Endothelial cell of umbilical vein (primary cell): ENCODE measurements at regions not wholly inside any gene's neighbourhood (a gene's known extent, or its start where the extent isn't known, plus 50 kb on each side); places are given as distances from the start of the nearest gene placed in this dataset.

Source experiments
- BruUV-seq: library from RNA; stranded (reverse); fragments of 400-500 nt; replicated peaks from 2 replicates; lab custom pipeline; 2021; lab: Mats Ljungman, UMichigan
- CTCF ChIA-PET: fragments of 300-600, 350-600 bp; sonication (Branson Sonifier 250); formaldehyde crosslinking; loops from one replicate; lab custom pipeline; 2021; ENCODE audit warnings: antibody characterized with exemption, inconsistent platforms; lab: Charles Lee
- POLR2A ChIA-PET: fragments of 300-600, 350-600 bp; sonication (Branson Sonifier 250); formaldehyde crosslinking; loops from one replicate; lab custom pipeline; 2021; ENCODE audit warnings: antibody characterized with exemption, inconsistent platforms; lab: Charles Lee
- DNase-seq: peaks from one replicate; pipeline ENCODE4 v3.0.0-alpha.2; 2011; ENCODE audit warnings: low read depth, low spot score
- FAIRE-seq: peaks from 2 replicates; lab custom pipeline; 2011; peaks lifted over from hg19 to GRCh38; lab: Jason Lieb, UNC
- H2AFZ ChIP-seq: 2 replicates; pipeline ENCODE4 v1.6.0; 2012; ENCODE audit warnings: low read depth, low read length, control low read depth, inconsistent platforms
- H3K27ac ChIP-seq: 2 replicates; pipeline ENCODE4 v1.5.1; 2011; ENCODE audit warnings: low read depth, mild to moderate bottlenecking, control low read depth, low read length, moderate library complexity; ENCODE audit not compliant: insufficient read depth
- H3K27me3 ChIP-seq, 2 experiments: 2 replicates each; pipeline versions ENCODE4 v1.6.0 to v1.6.1; 2011; ENCODE audit warnings: low read length in 2 of 2, mixed read lengths in 1 of 2; ENCODE audit not compliant: control insufficient read depth in 2 of 2, insufficient read depth in 2 of 2
- H3K36me3 ChIP-seq, 2 experiments: 2 replicates in 1 of 2; 3 replicates in 1 of 2; pipeline ENCODE4 v1.5.1; 2011; ENCODE audit warnings: low read length in 2 of 2, mild to moderate bottlenecking in 1 of 2, moderate library complexity in 1 of 2; ENCODE audit not compliant: control insufficient read depth in 2 of 2, insufficient read depth in 2 of 2; ENCODE audit errors: extremely low read depth in 1 of 2
- H3K4me1 ChIP-seq: 3 replicates; pipeline ENCODE4 v1.5.1; 2011; ENCODE audit warnings: mild to moderate bottlenecking, low read length; ENCODE audit not compliant: control insufficient read depth, insufficient read depth; ENCODE audit errors: extremely low read depth
- H3K4me2 ChIP-seq: 2 replicates; pipeline ENCODE4 v1.6.1; 2011; ENCODE audit warnings: low read length, control low read depth, mixed read lengths; ENCODE audit not compliant: insufficient read depth
- H3K4me3 ChIP-seq, 3 experiments: fragments of 200-600 bp in 1 of 3; sonication (generic), shearing (Covaris generic) in 1 of 3; replicated peaks in 1 of 3; 2 replicates each; pipeline ENCODE4 v1.5.1; 2011 to 2016; ENCODE audit warnings: control low read depth in 3 of 3, low read length in 3 of 3, mild to moderate bottlenecking in 2 of 3, inconsistent platforms in 1 of 3, low read depth in 1 of 3, moderate library complexity in 1 of 3; ENCODE audit not compliant: insufficient read depth in 1 of 3
- H3K79me2 ChIP-seq: 2 replicates; pipeline ENCODE4 v1.6.0; 2012; ENCODE audit warnings: low read length, inconsistent platforms; ENCODE audit not compliant: control insufficient read depth, insufficient read depth
- H3K9ac ChIP-seq: replicated peaks from 2 replicates; pipeline ENCODE3; 2011; ENCODE audit warnings: low read length, control low read depth; ENCODE audit not compliant: insufficient read depth; ENCODE audit errors: extremely low read depth
- H3K9me1 ChIP-seq: replicated peaks from 3 replicates; pipeline ENCODE4 v1.6.0; 2011; ENCODE audit warnings: mild to moderate bottlenecking, low read length; ENCODE audit not compliant: control insufficient read depth, insufficient read depth; ENCODE audit errors: extremely low read depth
- H3K9me3 ChIP-seq: replicated peaks from 2 replicates; pipeline ENCODE4 v1.5.1; 2012; ENCODE audit warnings: low read length, inconsistent platforms; ENCODE audit not compliant: control insufficient read depth, insufficient read depth
- H4K20me1 ChIP-seq: replicated peaks from 2 replicates; pipeline ENCODE3; 2011; ENCODE audit warnings: mild to moderate bottlenecking, low read length; ENCODE audit not compliant: control insufficient read depth, insufficient read depth; ENCODE audit errors: extremely low read depth
- CTCF ChIP-seq, 2 donors: IDR thresholded peaks; 1 replicate in 1 of 2; 2 replicates in 1 of 2; pipeline ENCODE4 v1.5.1; 2011; ENCODE audit warnings: low read length in 2 of 2, mild to moderate bottlenecking in 2 of 2, moderate library complexity in 2 of 2, control low read depth in 1 of 2, inconsistent platforms in 1 of 2, low read depth in 1 of 2; ENCODE audit not compliant: insufficient read depth in 1 of 2; ENCODE audit errors: extremely low read depth in 1 of 2
- EZH2 ChIP-seq: IDR thresholded peaks from 2 replicates; pipeline ENCODE4 v1.6.1; 2012; ENCODE audit warnings: borderline replicate concordance, low read depth, mild to moderate bottlenecking, moderate library complexity, low read length, inconsistent platforms; ENCODE audit not compliant: severe bottlenecking
- FOS ChIP-seq: IDR thresholded peaks from 2 replicates; pipeline ENCODE4 v1.6.1; 2011; ENCODE audit warnings: mild to moderate bottlenecking, low read length, moderate library complexity, borderline replicate concordance; ENCODE audit not compliant: insufficient read depth
- GATA2 ChIP-seq: IDR thresholded peaks from 2 replicates; pipeline ENCODE4 v1.7.0; 2011; ENCODE audit warnings: low read depth, mild to moderate bottlenecking, moderate library complexity, mixed read lengths, low read length; ENCODE audit not compliant: insufficient read length, insufficient read depth
- JUN ChIP-seq: IDR thresholded peaks from 2 replicates; pipeline ENCODE4 v1.6.1; 2011; ENCODE audit warnings: borderline replicate concordance, low read depth; ENCODE audit not compliant: insufficient read length, insufficient read depth
- MAX ChIP-seq: IDR thresholded peaks from 2 replicates; pipeline ENCODE4 v1.6.1; 2011; ENCODE audit not compliant: insufficient read depth, insufficient read length
- MYC ChIP-seq: IDR thresholded peaks from one replicate; pipeline ENCODE4 v1.6.1; 2011; ENCODE audit warnings: mild to moderate bottlenecking, low read depth, low read length
- POLR2A ChIP-seq: IDR thresholded peaks from 2 replicates; pipeline ENCODE4 v1.6.1; 2012; ENCODE audit warnings: low read depth, mild to moderate bottlenecking, control low read depth, low read length
- POLR2AphosphoS5 ChIP-seq: IDR thresholded peaks from 2 replicates; pipeline ENCODE4 v1.6.1; 2012; ENCODE audit warnings: low read depth, mild to moderate bottlenecking, control low read depth, low read length, moderate library complexity; ENCODE audit not compliant: insufficient read depth
- dilution Hi-C: fragments of 300-500 bp; cut with MboI; formaldehyde crosslinking; loops from one replicate; pipeline ENCODE4 v1.15.0; 2019; ENCODE audit warnings: low sequenced_read_pairs; ENCODE audit not compliant: extremely low pct_ligation_motif_present
- intact Hi-C: fragments of 100-400 bp; cut with micrococcal nuclease; formaldehyde crosslinking; loops from one replicate; pipeline ENCODE4 v1.10.0; 2022

DNA sequence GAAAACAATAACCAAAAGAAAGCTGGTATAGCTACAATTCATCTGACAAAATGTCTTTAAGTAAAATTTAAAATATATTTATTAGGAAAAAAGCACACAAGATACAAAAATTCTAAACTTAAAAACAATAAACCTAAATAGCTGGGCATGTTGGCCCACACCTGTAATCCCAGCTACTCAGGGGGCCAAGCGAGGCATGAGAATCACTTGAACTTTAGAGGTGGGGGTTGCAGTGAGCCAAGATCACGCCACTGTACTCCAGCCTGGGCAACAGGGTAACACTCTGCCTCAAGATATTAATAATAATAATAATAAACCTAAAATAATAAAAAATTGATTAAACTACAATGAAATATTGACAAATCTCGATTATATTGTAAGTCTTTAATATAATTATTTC, 77.8 kb upstream of the PDK4 start:
- Histone ChIP-seq H3K4me3 (no peak overlapping the region), H3K79me2 (no peaks in the 10 kb centered on the region), H3K27ac (no peak overlapping the region), H3K9me1 (no peaks in the 10 kb centered on the region), H3K27me3 (peaks cover 0 to 2% of the 10 kb centered on the region in 2 experiments), H3K9me3 (no peaks in the 10 kb centered on the region), H2AFZ (no peak overlapping the region), H3K36me3 (no peaks in the 10 kb centered on the region), H3K9ac (no peak overlapping the region), H3K4me2 (no peak overlapping the region), H4K20me1 (no peaks in the 10 kb centered on the region), H3K4me1 (no peaks in the 10 kb centered on the region)
- dilution Hi-C loops (no loop called here), intact Hi-C loops (no loop called here)
- DNase-seq (no peak), FAIRE-seq (no peak)
- TF ChIP-seq JUN (no peak), MAX (no peak), POLR2AphosphoS5 (no peak), EZH2 (no peak), GATA2 (no peak), POLR2A (no peak), MYC (no peak), CTCF (IDR thresholded peaks at IDR 0.05; ENCODE audit: extremely low read depth in 1 of 2, insufficient read depth in 1 of 2, low read depth in 1 of 2, low read length in 2 of 2) (no peak), FOS (no peak)
- POLR2A ChIA-PET: no interaction called here
- CTCF ChIA-PET: interaction anchor here (1.2 to 2.3 kb wide), 4 partner anchors 12 to 163 kb away, joined by 4 to 9 read pairs (median 6); no protein-coding TSS in a partner anchor
- BruUV-seq: no TSS peak
